Activated CD8-positive, alpha-beta memory T cell treated with anti-CD3 and anti-CD28 coated beads for 1 hour (primary cell): ENCODE measurements at regions not wholly inside any gene's neighbourhood (a gene's known extent, or its start where the extent isn't known, plus 50 kb on each side); places are given as distances from the start of the nearest gene placed in this dataset.

Experiments used
- DNase-seq, 2 donors: peaks; one replicate each; pipeline ENCODE4 v3.0.0-alpha.2; 2020; ENCODE audit warnings: low read depth in 1 of 2; ENCODE audit errors: extremely low read depth in 1 of 2

GRCh38 chr7:106774768-106775551 lies 90.1 kb upstream of the PIK3CG start:
- DNase-seq: no peak

GRCh38 chr7:106775552-106775936 lies 89.5 kb upstream of the PIK3CG start:
- no peak for DNase-seq

- DNase-seq: no peak
Observed at GRCh38 chr7:106775975-106776607, 89.0 kb upstream of the PIK3CG start.

GRCh38 chr7:106776618-106777347 lies 88.3 kb upstream of the PIK3CG start:
- DNase-seq: no peak

GRCh38 chr7:106777674-106778299 lies 87.3 kb upstream of the PIK3CG start:
- DNase-seq: no peak

- no peak for DNase-seq
Observed at GRCh38 chr7:106778656-106779250, 86.3 kb upstream of the PIK3CG start.

GRCh38 chr7:106779877-106780276 lies 85.2 kb upstream of the PIK3CG start:
- DNase-seq: no peak

DNA sequence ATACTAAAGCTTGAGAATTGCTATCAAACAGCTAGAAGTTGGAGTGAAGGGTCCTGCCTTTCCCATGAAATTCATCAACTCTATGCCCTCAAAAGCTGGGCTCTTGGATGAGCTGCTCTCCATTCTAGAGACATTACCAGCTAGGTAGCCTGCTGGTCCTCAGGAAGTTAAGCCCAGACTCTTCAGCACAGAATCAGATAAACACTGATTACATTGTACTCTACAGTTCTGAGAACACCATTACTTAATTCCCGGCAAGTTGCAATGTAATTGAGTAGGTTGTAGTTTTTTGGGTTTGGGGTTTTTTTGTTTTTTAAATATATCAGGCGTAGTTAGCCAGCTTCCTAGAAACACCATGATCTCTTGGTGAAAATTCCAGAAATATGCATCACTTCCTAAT lies 84.1 kb upstream of the PIK3CG start:
- no peak for DNase-seq

GRCh38 chr7:106781828-106782544 lies 83.1 kb upstream of the PIK3CG start:
- DNase-seq: no peak

DNA sequence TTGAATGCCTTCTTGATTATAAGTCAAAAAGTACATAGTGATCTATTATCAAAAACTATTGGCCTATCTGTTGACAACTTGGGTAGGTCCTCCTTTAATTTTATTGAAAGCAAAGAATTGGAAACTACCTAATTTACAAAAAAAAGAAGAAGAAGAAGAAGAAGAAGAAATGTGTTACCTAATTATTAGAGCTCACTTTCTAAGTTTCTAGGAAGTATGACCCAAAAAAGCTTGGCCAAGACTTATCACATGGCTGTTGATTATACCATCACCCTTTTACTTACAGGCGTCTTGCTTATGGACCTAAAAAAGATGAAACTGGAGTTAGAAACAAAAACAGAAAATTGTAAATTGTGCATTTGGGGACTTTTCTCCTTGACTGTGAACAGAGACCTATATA lies 81.8 kb upstream of the PIK3CG start:
- no peak for DNase-seq

DNA sequence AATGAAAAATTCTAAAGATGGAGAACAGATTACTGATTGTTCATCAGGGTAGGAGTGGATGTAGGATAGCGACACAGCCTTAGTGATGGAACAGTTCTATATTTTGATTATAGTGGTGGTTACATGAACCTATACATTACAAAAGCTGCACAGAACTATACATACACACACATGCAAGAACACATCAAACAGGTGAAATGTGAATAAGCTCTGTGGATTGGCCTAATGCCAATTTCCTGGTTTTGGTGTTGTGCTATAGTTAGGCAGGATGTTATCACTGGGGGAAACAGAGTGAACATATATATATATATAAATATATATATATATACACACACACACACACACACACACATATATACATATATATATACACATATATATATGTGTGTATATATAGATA lies 76.4 kb upstream of the PIK3CG start:
- no peak for DNase-seq

- DNase-seq: no peak
Observed at GRCh38 chr7:106791526-106791925, 73.6 kb upstream of the PIK3CG start.

GRCh38 chr7:106792233-106792926 lies 72.7 kb upstream of the PIK3CG start:
- DNase-seq: no peak

- peak in 1 of 2 donors; percentile 11 for DNase-seq
Observed at GRCh38 chr7:106793015-106793975, 71.8 kb upstream of the PIK3CG start.

DNA sequence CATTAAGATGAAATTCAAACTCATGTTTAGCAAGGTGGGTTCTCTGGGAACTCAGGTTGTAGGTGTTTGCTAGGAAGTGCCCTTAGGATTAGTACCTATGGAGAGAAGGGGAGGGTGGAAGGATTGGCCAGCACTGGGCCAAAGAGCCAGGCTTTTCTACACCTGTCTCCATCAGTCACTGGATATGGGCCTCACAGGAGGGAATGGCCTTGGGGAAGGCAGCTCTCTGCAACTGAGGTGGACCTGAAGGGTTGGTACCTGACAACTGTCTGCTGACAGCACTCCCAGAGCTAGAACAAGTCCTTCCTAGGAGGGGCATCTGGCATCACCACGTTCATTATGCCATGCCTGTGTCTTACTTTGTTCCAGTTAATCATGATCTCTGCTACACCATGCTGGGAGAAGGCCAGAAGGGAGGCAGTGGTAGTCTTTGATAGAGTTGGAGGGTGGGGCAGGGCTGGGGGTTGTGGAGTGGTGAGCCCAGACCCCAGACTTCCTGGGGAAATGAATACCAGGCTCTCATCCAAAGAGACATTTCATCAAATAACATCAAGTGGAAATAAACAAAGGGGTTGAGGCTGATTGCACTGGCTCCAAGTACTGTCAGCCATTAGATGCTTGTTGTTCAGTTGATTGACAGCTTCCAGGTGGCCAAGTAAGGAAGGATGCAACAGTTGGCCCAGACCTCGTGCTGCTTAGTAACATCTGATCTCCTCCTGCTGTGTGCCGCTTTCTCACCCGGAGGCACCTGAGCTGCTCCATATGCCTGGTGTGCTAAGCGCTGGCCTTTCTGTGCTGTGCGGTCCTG lies 70.6 kb upstream of the PIK3CG start:
- no peak for DNase-seq

DNA sequence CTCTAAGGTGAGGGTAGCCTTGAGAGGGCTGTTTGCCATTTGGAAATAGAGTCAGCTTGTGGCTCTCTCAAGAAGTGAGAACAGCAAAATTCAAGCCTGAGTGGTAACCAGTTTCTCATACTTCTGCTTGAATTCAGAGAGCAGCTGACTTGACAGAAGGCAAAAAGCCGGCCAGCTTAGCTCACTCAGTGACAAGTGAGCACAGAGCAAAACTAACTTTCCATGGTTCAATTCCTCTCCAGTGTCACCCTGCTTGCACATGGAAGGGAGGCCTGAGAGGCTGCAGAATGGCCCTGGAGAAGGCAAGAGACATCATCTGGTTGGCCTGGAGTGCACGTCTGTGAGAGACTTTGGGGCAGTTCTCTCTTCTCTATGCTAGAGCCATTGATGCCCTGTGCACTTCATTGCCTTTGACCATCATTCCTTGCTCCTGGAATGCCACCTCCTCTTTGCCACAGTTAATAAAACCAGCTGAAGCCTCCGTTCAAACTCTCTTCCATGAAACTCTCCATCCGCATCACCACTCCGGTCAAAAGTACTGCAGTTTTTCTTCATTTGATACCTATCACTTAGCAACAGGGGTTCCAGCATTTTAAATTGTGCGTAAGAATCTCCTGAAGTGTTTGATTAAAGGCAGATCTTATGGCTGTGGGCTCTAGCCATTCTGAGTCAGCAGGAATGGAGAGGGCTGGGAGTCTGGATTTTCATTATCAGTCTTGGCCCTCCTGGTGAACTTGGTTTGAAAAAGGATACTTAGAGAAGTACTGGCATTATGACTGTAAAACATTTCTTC lies 69.8 kb upstream of the PIK3CG start:
- no peak for DNase-seq

- DNase-seq: no peak
Observed at GRCh38 chr7:106795877-106796231, 69.2 kb upstream of the PIK3CG start.
